ENCODE measurements at regions not wholly inside any gene's neighbourhood (a gene's known extent, or its start where the extent isn't known, plus 50 kb on each side); places are given as distances from the start of the nearest gene placed in this dataset.

DNA sequence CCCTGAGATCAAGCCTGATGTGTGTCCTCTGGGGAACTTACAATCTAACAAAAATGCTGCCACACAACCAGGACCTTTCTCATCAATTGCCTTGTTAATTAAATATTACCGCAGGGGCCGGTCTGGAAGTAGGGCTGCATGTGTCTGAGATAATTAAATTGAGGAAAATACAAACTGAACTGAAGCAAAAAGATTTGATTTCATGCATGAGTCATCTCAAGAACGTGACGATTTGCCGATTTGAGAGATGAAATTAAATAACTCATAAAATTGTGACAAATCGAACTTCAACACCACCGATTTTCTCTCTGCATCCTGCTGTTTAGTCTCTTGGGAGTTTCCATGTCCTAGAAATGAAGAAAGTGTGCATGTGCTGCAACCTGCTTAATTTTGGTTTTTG is 94.6 kb upstream of the DAAM1 start:
- no peak overlapping the region for H3K4me3 Mint-ChIP-seq

DNA sequence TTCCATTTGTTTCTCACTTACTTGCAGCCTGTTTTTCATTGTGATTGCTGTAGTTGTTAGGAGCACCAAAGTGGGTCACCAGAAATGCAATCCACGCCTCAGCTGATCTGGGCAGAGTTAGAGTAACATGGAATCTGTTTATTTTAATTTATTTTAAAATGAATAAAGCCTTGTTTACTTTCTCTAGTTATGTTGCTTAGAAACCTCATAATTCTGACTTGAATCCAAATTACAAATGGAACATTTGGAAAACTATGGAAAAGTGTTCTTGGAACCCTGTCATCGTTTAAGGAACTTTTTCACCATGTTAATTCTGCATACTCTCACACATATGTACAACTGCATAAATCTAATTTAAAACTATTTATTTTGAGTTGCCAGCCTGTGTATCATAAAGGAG is 92.2 kb upstream of the DAAM1 start:
- Mint-ChIP-seq H3K27me3 (peaks cover 14% of the 10 kb centered on the region), H3K4me3 (no peak overlapping the region), H3K9me3 (ENCODE audit: low read depth) (no peaks in the 10 kb centered on the region), H3K4me1 (ENCODE audit: low read depth) (no peaks in the 10 kb centered on the region), H3K36me3 (no peaks in the 10 kb centered on the region), H3K27ac (no peak overlapping the region)

More for the DNA sequence above, 94.6 kb upstream of the DAAM1 start:
- H3K4me1 Mint-ChIP-seq (ENCODE audit: low read depth), result no peaks in the 10 kb centered on the region
- no peaks in the 10 kb centered on the region for H3K9me3 Mint-ChIP-seq (ENCODE audit: low read depth)
- H3K36me3 Mint-ChIP-seq, result no peaks in the 10 kb centered on the region
- H3K27me3 Mint-ChIP-seq, result peaks cover 8% of the 10 kb centered on the region
- no peak overlapping the region for H3K27ac Mint-ChIP-seq

DNA sequence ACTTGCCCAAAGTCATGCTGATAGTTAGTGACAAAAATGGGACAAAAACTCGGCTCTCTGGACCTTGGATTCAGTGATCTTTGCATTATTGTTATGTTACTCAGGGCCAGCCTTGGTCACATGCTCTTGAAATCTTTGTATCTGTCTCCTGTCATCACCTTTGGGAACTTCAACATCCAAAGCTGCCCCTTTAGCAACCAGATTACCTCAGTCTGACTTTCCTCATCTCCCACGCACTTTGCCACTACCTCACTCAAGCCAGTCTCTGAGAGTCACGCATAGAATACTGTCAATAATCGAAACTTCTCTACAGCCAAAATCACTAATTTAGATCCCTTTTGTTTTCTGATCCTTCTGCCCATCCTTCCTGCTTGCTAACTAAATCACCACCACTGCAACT is 90.8 kb upstream of the DAAM1 start:
- Mint-ChIP-seq H3K4me3 (no peak overlapping the region), H3K27ac (no peak overlapping the region), H3K9me3 (ENCODE audit: low read depth) (no peaks in the 10 kb centered on the region), H3K27me3 (peaks cover 11% of the 10 kb centered on the region), H3K4me1 (ENCODE audit: low read depth) (no peaks in the 10 kb centered on the region), H3K36me3 (no peaks in the 10 kb centered on the region)

DNA sequence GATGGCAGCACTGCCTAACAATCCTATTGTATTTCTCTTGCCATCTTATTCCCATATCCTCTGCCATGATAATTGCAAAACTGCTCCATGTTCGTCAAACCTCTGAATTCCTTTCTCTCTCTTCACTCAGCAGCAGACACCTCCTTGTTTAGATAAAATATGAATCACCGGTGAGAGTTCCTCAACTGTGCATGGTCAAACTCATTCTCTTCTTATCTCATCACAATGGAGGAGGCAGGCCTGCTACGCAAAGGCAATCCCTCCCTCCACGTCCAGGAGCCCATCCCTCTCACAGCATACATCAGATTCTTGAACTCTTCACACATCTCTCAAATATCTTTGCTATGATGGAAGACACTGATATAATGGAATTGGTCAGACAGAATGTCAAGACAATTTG is 90.1 kb upstream of the DAAM1 start:
- no peaks in the 10 kb centered on the region for H3K9me3 Mint-ChIP-seq (ENCODE audit: low read depth)
- no peaks in the 10 kb centered on the region for H3K36me3 Mint-ChIP-seq
- H3K4me3 Mint-ChIP-seq, result no peak overlapping the region
- H3K27ac Mint-ChIP-seq, result no peak overlapping the region
- peaks cover 9% of the 10 kb centered on the region for H3K27me3 Mint-ChIP-seq
- H3K4me1 Mint-ChIP-seq (ENCODE audit: low read depth), result no peaks in the 10 kb centered on the region

DNA sequence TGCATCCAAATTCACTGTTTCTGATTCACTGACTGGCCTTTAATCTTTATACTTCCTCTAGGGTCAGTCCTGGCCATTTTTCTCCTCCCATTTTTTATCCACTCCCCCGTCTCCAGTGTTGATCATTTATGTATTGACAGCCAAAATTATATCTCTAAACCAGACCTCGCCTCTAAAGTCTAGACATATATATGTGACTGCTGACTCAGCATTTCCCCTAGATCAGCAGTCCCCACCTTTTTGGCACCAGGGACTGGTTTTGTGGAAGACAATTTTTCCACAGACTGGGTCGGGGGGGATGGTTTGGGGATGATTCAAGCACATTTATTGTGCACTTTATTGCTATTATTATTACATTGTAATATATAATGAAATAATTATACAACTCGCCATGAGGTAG is 88.3 kb upstream of the DAAM1 start:
- Mint-ChIP-seq H3K4me3 (no peak overlapping the region), H3K27me3 (peaks cover 13% of the 10 kb centered on the region), H3K9me3 (ENCODE audit: low read depth) (no peaks in the 10 kb centered on the region), H3K36me3 (no peaks in the 10 kb centered on the region), H3K4me1 (ENCODE audit: low read depth) (no peaks in the 10 kb centered on the region), H3K27ac (no peak overlapping the region)

DNA sequence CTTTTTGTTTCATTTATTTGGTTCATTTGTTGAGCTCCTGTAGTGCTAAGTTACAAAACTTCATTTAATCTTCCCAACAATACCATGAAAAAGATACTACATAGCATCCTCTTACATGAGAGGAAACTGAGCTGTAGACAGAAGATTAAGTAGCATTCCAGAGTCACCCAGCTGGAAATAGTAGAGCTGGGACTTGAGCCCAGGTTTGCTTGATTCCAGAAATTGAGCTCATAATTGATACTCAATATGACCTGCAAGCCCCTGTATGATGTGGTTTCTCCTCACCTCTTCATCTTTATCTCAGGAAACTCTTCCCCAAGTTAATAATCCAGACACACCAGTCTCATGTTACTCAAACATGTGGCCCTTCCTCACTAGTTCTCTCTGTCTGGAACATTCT is 87.0 kb upstream of the DAAM1 start:
- Mint-ChIP-seq H3K4me1 (ENCODE audit: low read depth) (no peaks in the 10 kb centered on the region), H3K4me3 (no peak overlapping the region), H3K27me3 (peaks cover 15% of the 10 kb centered on the region), H3K27ac (no peak overlapping the region), H3K9me3 (ENCODE audit: low read depth) (no peaks in the 10 kb centered on the region), H3K36me3 (no peaks in the 10 kb centered on the region)

DNA sequence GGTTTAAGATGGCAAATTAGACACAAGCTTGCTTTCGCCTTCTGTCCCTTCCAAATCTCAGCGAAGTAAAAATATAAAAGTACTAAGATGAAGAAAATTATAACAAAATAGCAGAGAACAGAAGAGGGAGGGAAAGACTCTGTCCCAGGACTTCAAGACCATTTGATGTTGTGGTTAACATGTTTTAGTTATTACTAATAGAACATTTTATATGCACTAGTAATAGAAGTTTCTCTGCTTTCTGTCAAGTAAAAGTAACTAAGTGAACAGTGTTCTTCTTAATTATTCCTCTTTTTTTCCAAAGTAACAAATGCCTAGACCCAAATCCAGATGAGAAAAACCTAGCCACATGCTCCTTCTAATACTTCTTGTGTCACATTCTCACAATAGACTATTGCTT is 85.1 kb upstream of the DAAM1 start:
- Mint-ChIP-seq H3K36me3 (no peaks in the 10 kb centered on the region), H3K27ac (no peak overlapping the region), H3K4me3 (no peak overlapping the region), H3K4me1 (ENCODE audit: low read depth) (no peaks in the 10 kb centered on the region), H3K27me3 (peaks cover 15% of the 10 kb centered on the region), H3K9me3 (ENCODE audit: low read depth) (no peaks in the 10 kb centered on the region)

DNA sequence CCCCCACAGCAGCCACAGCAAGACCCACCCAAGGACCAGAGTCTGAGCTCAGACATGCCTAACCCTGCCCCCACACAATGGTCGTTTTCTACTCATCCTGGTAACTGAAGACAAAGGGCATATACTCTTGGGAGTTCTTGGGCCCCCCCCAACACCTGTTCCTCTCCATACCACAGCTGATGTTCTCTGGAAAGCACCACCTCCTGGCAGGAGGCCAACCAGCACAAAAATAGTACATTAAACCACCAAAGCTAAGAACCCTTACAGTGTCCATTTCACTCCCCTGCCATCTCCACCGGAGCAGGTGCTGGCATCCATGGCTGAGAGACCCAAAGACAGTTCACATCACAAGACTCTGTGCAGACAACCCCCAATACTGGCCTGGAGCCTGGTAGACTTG is 80.6 kb upstream of the DAAM1 start:
- no peak overlapping the region for H3K27ac Mint-ChIP-seq
- H3K36me3 Mint-ChIP-seq, result no peaks in the 10 kb centered on the region
- peaks cover 12% of the 10 kb centered on the region for H3K27me3 Mint-ChIP-seq
- H3K9me3 Mint-ChIP-seq (ENCODE audit: low read depth), result no peaks in the 10 kb centered on the region
- H3K4me1 Mint-ChIP-seq (ENCODE audit: low read depth), result no peaks in the 10 kb centered on the region
- no peak overlapping the region for H3K4me3 Mint-ChIP-seq

DNA sequence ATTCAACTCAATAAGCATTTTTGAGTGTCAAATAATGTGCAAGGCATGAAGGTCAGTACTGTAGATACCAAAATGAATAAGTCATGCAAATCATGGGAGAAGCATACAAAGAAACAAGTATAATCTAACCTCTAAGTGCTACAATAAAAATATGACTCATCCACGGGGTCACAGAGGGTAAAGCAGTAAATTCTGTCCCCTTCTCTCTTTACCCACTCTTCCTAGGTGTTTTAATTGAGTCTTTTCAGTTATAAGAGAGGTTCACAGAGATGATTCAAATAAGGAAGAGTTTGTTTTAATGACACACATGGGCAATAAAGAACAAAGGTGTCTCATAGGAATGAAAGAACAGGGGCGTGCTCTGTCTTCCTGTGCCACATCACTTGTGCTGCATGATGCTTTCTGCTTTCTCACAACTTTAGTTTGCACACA is 71.5 kb upstream of the DAAM1 start:
- Mint-ChIP-seq H3K36me3 (no peaks in the 10 kb centered on the region), H3K27ac (no peak overlapping the region), H3K4me3 (no peak overlapping the region), H3K27me3 (peaks cover 1% of the 10 kb centered on the region), H3K4me1 (ENCODE audit: low read depth) (no peaks in the 10 kb centered on the region), H3K9me3 (ENCODE audit: low read depth) (no peaks in the 10 kb centered on the region)

DNA sequence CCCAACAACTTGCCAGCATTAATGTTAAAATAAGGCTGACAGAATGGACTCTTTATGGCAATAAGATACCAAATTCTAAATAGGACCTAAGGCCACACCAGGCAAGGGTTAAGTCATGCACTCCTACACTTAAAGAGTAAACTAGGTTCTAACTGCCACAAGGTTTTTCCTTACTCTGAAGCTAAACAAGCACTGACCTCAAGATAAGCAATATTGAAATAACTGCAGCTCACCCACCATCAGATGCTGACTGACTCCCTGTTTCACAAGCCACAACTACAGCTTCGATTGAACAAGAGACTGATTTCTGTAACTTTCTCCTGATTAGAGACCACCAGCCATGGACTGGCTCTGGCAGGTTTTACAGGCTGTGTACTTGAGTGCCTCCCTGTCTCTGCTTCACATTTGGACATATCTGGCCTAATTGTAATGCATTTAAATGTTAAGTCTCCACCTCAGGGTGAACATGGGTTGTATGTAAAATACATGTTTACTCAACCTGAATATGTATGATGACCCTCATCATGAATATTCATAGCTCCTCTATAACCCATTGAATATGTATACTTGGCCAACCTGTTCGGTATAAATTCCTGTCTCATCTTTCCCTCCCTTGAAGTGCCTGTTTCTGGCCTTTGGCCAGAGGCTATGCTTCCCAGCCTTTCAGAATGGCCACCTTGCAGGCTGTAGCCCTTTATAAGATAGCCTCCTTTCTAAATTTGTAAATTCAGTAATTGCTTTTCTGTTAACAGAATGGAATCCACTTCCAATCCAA is 70.5 kb upstream of the DAAM1 start:
- H3K4me3 Mint-ChIP-seq, result no peak overlapping the region
- H3K9me3 Mint-ChIP-seq (ENCODE audit: low read depth), result no peaks in the 10 kb centered on the region
- no peak overlapping the region for H3K27ac Mint-ChIP-seq
- no peaks in the 10 kb centered on the region for H3K4me1 Mint-ChIP-seq (ENCODE audit: low read depth)
- no peaks in the 10 kb centered on the region for H3K36me3 Mint-ChIP-seq
- H3K27me3 Mint-ChIP-seq, result no peaks in the 10 kb centered on the region

DNA sequence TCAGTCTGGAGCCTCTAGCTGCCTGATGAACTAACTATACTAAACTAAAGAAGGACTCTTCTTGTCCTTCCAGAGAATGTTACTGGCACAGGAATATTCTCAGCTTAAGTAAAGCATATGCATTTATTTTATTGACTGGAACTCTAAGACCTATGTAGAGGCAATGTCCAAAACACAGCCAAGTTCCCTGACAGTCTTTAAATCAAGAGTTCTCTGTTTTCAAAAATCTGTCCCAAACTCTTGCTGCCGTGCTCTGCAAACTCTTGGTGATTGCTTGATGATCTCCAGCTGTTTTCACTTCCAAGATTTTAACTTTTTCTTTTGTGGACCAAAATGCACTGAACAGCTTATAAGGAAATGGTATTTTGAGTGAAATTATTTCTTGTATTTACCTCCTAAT is 67.5 kb upstream of the DAAM1 start:
- H3K27me3 Mint-ChIP-seq, result peaks cover 4% of the 10 kb centered on the region
- H3K36me3 Mint-ChIP-seq, result no peaks in the 10 kb centered on the region
- no peaks in the 10 kb centered on the region for H3K4me1 Mint-ChIP-seq (ENCODE audit: low read depth)
- no peak overlapping the region for H3K4me3 Mint-ChIP-seq
- no peaks in the 10 kb centered on the region for H3K9me3 Mint-ChIP-seq (ENCODE audit: low read depth)
- H3K27ac Mint-ChIP-seq, result no peak overlapping the region

DNA sequence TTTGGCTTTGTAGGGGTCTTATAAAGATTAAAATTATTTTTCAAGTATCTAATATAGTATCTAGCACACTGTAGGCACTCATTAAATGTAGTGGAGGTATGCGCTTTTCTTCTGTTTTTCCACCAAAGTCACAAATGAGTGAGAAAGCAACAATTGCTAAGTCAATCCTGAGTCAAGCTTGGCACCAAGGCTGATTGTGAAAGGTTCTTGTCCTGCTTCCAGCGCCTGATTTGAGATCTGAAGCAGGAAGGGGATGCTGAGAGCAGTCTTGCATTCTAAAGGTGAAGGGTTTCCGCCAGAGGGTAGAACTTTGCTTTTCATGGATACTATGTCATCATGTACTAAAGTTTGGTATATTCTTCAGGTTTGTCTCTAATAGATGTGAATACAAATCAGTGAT is 64.9 kb upstream of the DAAM1 start:
- Mint-ChIP-seq H3K27me3 (peaks cover 10% of the 10 kb centered on the region), H3K27ac (no peak overlapping the region), H3K4me3 (no peak overlapping the region), H3K36me3 (no peaks in the 10 kb centered on the region), H3K4me1 (ENCODE audit: low read depth) (no peaks in the 10 kb centered on the region), H3K9me3 (ENCODE audit: low read depth) (no peaks in the 10 kb centered on the region)

DNA sequence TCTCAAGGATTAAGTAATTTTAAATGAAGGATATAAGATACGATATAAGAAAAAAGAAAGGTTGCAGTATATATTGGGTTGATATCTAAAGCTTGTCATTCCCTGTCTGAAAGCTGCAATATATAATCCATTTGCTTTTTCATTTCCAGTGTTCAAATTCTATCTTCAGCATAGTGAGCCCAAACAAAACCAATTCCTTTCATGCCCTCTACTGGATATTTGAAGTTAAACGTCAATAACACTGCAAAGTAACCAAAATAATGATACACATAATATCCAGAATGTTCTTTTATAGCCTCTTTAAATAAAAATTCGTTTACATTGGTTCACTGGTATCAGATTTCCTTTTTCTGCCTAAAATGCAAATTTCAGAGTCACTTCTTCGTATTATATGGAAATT is 64.5 kb upstream of the DAAM1 start:
- Mint-ChIP-seq H3K27ac (no peak overlapping the region), H3K9me3 (ENCODE audit: low read depth) (no peaks in the 10 kb centered on the region), H3K27me3 (peaks cover 13% of the 10 kb centered on the region), H3K36me3 (no peaks in the 10 kb centered on the region), H3K4me1 (ENCODE audit: low read depth) (no peaks in the 10 kb centered on the region), H3K4me3 (no peak overlapping the region)

DNA sequence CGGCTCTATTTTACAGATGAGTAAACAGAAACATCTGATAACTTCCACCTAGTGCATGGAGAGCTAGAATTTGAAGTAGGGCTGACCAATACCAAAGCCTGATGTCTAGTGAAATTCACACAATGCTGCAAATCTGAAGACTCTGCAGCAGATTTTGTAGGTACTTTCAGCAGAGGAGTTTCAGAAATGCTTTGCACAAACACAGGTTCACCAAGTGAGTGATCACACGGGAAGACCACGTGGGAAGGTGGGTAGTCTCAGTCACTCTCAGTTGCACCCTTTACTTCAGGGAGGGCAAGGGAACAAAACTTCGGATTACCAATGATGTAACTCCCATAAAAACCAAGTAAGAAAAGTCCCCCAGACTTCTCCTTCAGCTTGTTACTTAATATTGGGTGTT is 63.3 kb upstream of the DAAM1 start:
- Mint-ChIP-seq H3K27ac (no peak overlapping the region), H3K4me1 (ENCODE audit: low read depth) (no peaks in the 10 kb centered on the region), H3K9me3 (ENCODE audit: low read depth) (no peaks in the 10 kb centered on the region), H3K36me3 (no peaks in the 10 kb centered on the region), H3K4me3 (no peak overlapping the region), H3K27me3 (peaks cover 13% of the 10 kb centered on the region)

DNA sequence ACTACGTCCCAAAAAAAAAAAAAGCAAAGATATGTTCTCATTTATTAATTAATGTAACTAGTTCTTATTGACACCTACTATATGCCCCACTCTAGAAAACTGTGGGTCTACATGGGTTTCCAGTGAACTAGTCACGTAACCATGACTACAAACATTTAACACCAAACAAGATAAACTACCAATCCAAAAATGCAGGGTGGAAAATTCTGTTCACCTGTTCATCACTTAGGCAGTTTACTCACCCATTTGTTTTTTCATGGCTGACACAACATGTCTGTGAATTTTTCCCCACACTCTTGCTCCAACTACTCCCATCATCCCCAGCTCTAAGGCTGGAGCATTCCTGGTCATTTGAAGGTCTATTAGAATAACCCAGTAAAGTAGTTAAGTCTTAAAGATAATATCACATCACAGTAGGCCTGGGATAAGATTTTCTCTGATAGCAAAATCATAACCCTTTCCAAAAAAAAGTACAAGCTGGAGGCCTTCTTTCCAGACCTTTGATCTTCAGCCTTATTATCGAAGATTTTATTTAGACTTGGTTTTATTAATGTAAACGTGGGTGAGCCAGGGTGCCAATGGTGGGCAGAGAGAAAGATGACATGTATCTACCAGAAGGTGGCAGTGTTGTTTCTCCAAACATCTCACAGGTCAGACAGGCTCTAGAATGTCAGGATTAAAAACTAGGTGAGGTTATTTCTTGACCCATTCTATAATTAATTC is 61.6 kb upstream of the DAAM1 start:
- Mint-ChIP-seq H3K9me3 (ENCODE audit: low read depth) (no peaks in the 10 kb centered on the region), H3K36me3 (no peaks in the 10 kb centered on the region), H3K4me1 (ENCODE audit: low read depth) (no peaks in the 10 kb centered on the region), H3K27ac (no peak overlapping the region), H3K4me3 (no peak overlapping the region), H3K27me3 (peaks cover 13% of the 10 kb centered on the region)

DNA sequence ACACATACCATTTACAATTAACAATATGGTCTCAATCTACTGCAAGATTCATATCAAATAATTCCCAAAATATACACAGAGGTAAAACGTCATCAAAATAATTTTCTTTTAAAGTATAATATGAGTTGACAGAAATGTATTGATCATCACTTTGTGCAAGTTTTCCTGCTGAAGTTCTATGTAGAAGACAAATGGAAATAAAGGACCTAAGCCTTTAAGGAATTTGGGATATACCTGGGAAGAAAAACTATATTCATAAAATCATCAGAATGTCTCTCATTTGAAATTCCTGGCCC is 61.1 kb upstream of the DAAM1 start:
- H3K27me3 Mint-ChIP-seq, result peaks cover 14% of the 10 kb centered on the region
- no peak overlapping the region for H3K27ac Mint-ChIP-seq
- no peak overlapping the region for H3K4me3 Mint-ChIP-seq
- no peaks in the 10 kb centered on the region for H3K9me3 Mint-ChIP-seq (ENCODE audit: low read depth)
- no peaks in the 10 kb centered on the region for H3K36me3 Mint-ChIP-seq
- H3K4me1 Mint-ChIP-seq (ENCODE audit: low read depth), result no peaks in the 10 kb centered on the region
